RWPE2 (cell line): ENCODE measurements at regions not wholly inside any gene's neighbourhood (a gene's known extent, or its start where the extent isn't known, plus 50 kb on each side); places are given as distances from the start of the nearest gene placed in this dataset.
A peak's percentile ranks its signal among the peaks of the same experiment; 100 is the strongest.

Experiments used
- ATAC-seq: fragments of 200-7000 bp; cut with Tn5 transposase; 3 replicates; pipeline ENCODE4 v1.9.1; 2021; ENCODE audit warnings: low read depth
- DNase-seq: peaks from one replicate; pipeline ENCODE4 v3.0.0-alpha.2; 2020; ENCODE audit warnings: low spot score
- H3K27ac ChIP-seq: fragments of 450-650 bp; 2 replicates; pipeline ENCODE4 v1.5.1; 2017; ENCODE audit warnings: mild to moderate bottlenecking; ENCODE audit not compliant: poor library complexity, severe bottlenecking
- H3K27me3 ChIP-seq: fragments of 250-450 bp; sonication (Bioruptor Pico); 2 replicates; pipeline ENCODE4 v1.5.1; 2021; ENCODE audit warnings: mild to moderate bottlenecking, moderate library complexity; ENCODE audit not compliant: insufficient read depth, poor library complexity, severe bottlenecking
- H3K36me3 ChIP-seq: fragments of 250-450 bp; sonication (Bioruptor Pico); 2 replicates; pipeline ENCODE4 v1.5.1; 2020; ENCODE audit warnings: low read depth, mild to moderate bottlenecking, moderate library complexity
- H3K4me1 ChIP-seq: fragments of 250-450 bp; sonication (Bioruptor Pico); 2 replicates; pipeline ENCODE4 v1.5.1; 2021; ENCODE audit warnings: mild to moderate bottlenecking, moderate library complexity; ENCODE audit not compliant: insufficient read depth, poor library complexity, severe bottlenecking
- H3K4me3 ChIP-seq: fragments of 250-450 bp; sonication (Bioruptor Pico); 2 replicates; pipeline ENCODE4 v1.5.1; 2021; ENCODE audit warnings: mild to moderate bottlenecking, moderate library complexity; ENCODE audit not compliant: severe bottlenecking
- H3K9me3 ChIP-seq: fragments of 250-450 bp; sonication (Bioruptor Pico); 2 replicates; pipeline ENCODE4 v1.5.1; 2021; ENCODE audit warnings: mild to moderate bottlenecking, moderate library complexity; ENCODE audit not compliant: severe bottlenecking
- TF ChIP-seq, protein P1 (sequence below): fragments of 450-650 bp; IDR thresholded peaks from one replicate; pipeline ENCODE4 v1.5.1; 2017; ENCODE audit warnings: mild to moderate bottlenecking, moderate library complexity; ENCODE audit not compliant: poor library complexity, severe bottlenecking

DNA sequence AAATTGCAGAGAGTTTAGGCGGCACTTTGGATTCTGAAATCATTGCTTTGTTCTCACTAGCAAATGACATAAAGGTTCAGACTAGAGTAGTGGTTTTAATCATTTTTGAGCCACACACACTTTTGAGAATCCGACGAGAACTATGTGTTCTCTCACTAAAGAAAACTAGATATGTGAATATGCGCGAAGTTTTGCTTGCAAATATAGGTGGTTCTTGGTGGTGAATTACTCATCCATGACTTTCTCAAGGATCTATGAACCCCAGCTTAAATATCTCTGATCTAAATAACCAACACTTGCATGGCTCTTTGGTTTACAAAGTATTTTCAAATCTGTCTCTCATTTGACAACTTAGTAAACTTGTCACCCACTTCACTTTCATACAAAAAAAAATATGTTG lies 54.8 kb downstream of the NOG start:
- no peaks in the 10 kb centered on the region for H3K27me3 ChIP-seq
- DNase-seq: no peak

DNA sequence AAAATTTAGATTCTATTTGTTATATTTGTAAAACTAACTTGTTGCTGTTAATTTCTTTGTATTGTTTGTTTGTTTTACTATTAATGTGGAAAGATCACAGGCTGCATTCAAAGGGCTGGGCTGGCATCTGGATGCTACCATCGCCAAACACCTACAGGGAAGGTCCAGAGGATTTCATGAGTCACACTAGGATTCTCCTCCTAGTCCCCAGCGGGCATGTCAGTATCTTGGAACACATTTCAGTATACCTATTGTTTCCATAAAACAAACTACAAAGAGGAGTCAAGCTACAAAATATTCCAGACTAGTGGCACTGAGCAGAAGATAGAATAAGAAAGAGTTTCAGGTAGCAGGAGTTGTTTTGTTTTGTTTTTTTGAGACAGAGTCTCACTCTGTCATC lies 55.3 kb downstream of the NOG start:
- no peaks in the 10 kb centered on the region for H3K36me3 ChIP-seq
- TF ChIP-seq, protein P1, sequence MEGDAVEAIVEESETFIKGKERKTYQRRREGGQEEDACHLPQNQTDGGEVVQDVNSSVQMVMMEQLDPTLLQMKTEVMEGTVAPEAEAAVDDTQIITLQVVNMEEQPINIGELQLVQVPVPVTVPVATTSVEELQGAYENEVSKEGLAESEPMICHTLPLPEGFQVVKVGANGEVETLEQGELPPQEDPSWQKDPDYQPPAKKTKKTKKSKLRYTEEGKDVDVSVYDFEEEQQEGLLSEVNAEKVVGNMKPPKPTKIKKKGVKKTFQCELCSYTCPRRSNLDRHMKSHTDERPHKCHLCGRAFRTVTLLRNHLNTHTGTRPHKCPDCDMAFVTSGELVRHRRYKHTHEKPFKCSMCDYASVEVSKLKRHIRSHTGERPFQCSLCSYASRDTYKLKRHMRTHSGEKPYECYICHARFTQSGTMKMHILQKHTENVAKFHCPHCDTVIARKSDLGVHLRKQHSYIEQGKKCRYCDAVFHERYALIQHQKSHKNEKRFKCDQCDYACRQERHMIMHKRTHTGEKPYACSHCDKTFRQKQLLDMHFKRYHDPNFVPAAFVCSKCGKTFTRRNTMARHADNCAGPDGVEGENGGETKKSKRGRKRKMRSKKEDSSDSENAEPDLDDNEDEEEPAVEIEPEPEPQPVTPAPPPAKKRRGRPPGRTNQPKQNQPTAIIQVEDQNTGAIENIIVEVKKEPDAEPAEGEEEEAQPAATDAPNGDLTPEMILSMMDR: no peak
- H3K4me1 ChIP-seq: no peaks in the 10 kb centered on the region
- H3K4me3 ChIP-seq: no peak overlapping the region
- ATAC-seq (peak; percentile 56; the same call in 2 of the 3 replicates), DNase-seq (no peak)
- H3K27ac ChIP-seq: no peak overlapping the region
- no peaks in the 10 kb centered on the region for H3K9me3 ChIP-seq
- no peaks in the 10 kb centered on the region for H3K27me3 ChIP-seq

More for the DNA sequence above, 54.8 kb downstream of the NOG start:
- Histone ChIP-seq H3K27ac (no peak overlapping the region), H3K36me3 (no peaks in the 10 kb centered on the region), H3K9me3 (no peaks in the 10 kb centered on the region), H3K4me1 (no peaks in the 10 kb centered on the region), H3K4me3 (no peak overlapping the region)
- no peak for ATAC-seq
- TF ChIP-seq, protein P1: no peak

DNA sequence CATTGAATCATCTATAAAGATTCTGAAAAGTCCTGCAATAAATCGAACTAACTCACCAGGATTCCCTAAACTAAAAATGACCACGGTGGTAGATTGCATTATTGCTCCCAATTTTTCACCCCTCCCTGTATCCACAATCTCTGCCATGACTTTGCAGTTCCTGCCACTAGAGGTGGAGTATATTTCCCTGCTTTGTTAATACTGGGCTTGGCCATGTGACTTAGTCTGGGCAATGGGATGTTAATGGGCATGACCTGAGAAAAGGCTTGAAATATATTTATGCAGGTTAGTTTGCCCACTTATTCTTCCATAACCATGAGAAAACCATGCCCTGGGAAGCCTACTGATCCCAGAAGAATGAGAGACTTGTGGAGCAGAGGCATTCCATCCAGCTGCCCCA lies 59.1 kb downstream of the NOG start:
- Histone ChIP-seq H3K4me3 (no peak overlapping the region), H3K9me3 (no peaks in the 10 kb centered on the region), H3K36me3 (no peaks in the 10 kb centered on the region), H3K27me3 (no peaks in the 10 kb centered on the region), H3K4me1 (no peaks in the 10 kb centered on the region), H3K27ac (no peak overlapping the region)
- TF ChIP-seq, protein P1: no peak
- DNase-seq (no peak), ATAC-seq (no peak)

DNA sequence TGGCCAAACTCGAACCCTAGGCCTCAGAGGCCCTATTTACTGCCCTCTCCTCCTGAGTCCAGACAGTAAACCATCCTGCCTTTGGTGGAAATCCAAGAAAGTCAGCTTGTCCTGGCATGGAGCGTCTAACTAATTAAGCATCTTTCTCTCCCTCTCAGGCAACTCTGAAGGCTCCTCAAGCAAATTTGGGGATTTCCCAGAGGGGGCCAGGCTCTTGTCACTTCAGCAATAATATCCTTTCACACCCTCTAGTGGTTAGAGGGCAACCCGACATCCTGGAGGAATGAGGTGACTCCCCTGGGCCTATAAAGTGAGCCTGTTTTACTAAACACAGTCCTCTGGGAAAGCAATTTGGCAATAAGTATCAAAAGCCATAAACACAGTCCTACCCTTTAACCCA lies 60.4 kb downstream of the NOG start:
- no peaks in the 10 kb centered on the region for H3K4me1 ChIP-seq
- H3K4me3 ChIP-seq: no peak overlapping the region
- no peaks in the 10 kb centered on the region for H3K36me3 ChIP-seq
- H3K27me3 ChIP-seq: no peaks in the 10 kb centered on the region
- no peak overlapping the region for H3K27ac ChIP-seq
- DNase-seq (no peak), ATAC-seq (peak; percentile 84)
- TF ChIP-seq, protein P1: peak; percentile 71
- no peaks in the 10 kb centered on the region for H3K9me3 ChIP-seq

DNA sequence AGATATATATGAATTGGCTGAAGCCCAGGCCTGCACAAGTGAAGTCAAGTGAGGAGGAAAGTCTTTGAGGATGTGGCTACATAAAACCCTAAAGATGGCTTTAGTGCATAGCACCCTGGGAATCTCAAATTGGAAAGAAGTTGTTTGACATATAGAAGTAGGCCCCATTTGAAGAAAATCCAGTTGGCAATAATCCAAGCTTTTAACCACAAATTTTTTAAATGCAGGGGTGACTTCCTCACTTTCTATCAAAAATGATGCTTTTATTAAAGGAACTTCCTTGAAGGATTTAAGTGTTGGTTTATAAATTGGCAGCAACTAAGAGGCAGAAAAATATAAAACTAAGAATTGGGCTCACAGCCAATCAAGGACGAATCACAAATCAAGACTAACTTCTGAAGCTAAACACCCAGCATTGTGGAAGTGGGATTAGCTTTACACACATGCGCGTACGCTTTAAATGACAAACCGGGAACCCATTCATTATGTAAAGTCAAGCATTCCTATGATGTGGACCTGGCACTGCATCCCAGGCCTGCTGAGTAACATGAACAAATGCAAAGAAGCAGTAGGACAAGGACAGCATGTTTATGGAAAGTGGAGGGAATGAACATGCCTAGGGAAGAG lies 63.3 kb downstream of the NOG start:
- TF ChIP-seq, protein P1: no peak
- DNase-seq (no peak), ATAC-seq (no peak)
- no peaks in the 10 kb centered on the region for H3K36me3 ChIP-seq
- no peaks in the 10 kb centered on the region for H3K27me3 ChIP-seq
- H3K4me1 ChIP-seq: no peaks in the 10 kb centered on the region
- no peak overlapping the region for H3K4me3 ChIP-seq
- no peak overlapping the region for H3K27ac ChIP-seq
- H3K9me3 ChIP-seq: no peaks in the 10 kb centered on the region
